ENCODE measurements at regions not wholly inside any gene's neighbourhood (a gene's known extent, or its start where the extent isn't known, plus 50 kb on each side); places are given as distances from the start of the nearest gene placed in this dataset.

- TF ChIP-seq ZNF274 (IDR thresholded peaks at IDR 0.05; ENCODE audit: low read depth, low read length), result no peak
- no peak for TF ChIP-seq YY1 (IDR thresholded peaks at IDR 0.05; ENCODE audit: insufficient read depth, insufficient read length)
Measured at GRCh38 chr2:4914036-4914435, 778.1 kb upstream of the SOX11 start.
